ENCODE measurements at regions not wholly inside any gene's neighbourhood (a gene's known extent, or its start where the extent isn't known, plus 50 kb on each side); places are given as distances from the start of the nearest gene placed in this dataset.

DNA sequence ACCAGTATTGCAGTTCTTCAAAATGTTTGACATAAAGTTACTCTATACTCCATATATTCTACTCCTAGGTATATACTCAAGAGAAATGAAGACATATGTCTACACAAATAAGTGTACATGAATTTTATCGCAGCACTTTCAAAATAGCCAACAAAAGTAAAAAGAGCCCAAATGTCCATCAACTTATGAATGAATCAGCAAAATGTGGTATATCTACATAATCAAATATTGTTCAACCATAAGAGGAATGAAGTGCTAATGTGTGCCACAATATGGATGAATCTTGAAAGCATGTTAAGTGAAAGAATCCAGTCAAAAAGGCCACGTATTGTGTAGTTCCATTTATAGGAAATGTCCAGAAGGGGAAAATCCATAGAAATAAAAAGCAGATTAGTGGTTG, 98.6 kb upstream of the F3 start:
- TF ChIP-seq, protein P1, sequence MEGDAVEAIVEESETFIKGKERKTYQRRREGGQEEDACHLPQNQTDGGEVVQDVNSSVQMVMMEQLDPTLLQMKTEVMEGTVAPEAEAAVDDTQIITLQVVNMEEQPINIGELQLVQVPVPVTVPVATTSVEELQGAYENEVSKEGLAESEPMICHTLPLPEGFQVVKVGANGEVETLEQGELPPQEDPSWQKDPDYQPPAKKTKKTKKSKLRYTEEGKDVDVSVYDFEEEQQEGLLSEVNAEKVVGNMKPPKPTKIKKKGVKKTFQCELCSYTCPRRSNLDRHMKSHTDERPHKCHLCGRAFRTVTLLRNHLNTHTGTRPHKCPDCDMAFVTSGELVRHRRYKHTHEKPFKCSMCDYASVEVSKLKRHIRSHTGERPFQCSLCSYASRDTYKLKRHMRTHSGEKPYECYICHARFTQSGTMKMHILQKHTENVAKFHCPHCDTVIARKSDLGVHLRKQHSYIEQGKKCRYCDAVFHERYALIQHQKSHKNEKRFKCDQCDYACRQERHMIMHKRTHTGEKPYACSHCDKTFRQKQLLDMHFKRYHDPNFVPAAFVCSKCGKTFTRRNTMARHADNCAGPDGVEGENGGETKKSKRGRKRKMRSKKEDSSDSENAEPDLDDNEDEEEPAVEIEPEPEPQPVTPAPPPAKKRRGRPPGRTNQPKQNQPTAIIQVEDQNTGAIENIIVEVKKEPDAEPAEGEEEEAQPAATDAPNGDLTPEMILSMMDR (IDR thresholded peaks at IDR 0.05), result no peak
- no peak for TF ChIP-seq POLR2A (IDR thresholded peaks at IDR 0.05; ENCODE audit: low read depth)
- no peak for TF ChIP-seq EP300 (IDR thresholded peaks at IDR 0.05)
